ENCODE measurements at regions not wholly inside any gene's neighbourhood (a gene's known extent, or its start where the extent isn't known, plus 50 kb on each side); places are given as distances from the start of the nearest gene placed in this dataset.
"Not testable (repeated sequence)": the region's sequence is repeated elsewhere in the genome, so short reads cannot be mapped to it uniquely, and the experiment has no call there.

- peaks cover 20% of the 10 kb centered on the region for H3K27me3 Mint-ChIP-seq (ENCODE audit: low read depth)
- DNase-seq; ATAC-seq (replicated peaks in 1 of 2); H3K27ac Mint-ChIP-seq; H3K4me1 Mint-ChIP-seq (ENCODE audit: low read depth); H3K36me3 Mint-ChIP-seq (ENCODE audit: insufficient read depth in 2 of 2); H3K9me3 Mint-ChIP-seq; H3K4me3 Mint-ChIP-seq: not testable (repeated sequence)
Measured at GRCh38 chr1:30524025-30524555, 199.3 kb downstream of the MATN1 start.

GRCh38 chr1:30523055-30524020 lies 200.0 kb downstream of the MATN1 start:
- no peaks in the 10 kb centered on the region for H3K4me1 Mint-ChIP-seq (ENCODE audit: low read depth)

GRCh38 chr1:30522031-30523004 lies 201.1 kb downstream of the MATN1 start:
- H3K27me3 Mint-ChIP-seq (ENCODE audit: low read depth): peaks cover 20% of the 10 kb centered on the region
- H3K4me1 Mint-ChIP-seq (ENCODE audit: low read depth): no peaks in the 10 kb centered on the region
- ATAC-seq (replicated peaks in 1 of 2): no peak
- no peaks in the 10 kb centered on the region for H3K9me3 Mint-ChIP-seq
- H3K36me3 Mint-ChIP-seq (ENCODE audit: insufficient read depth in 2 of 2): no peaks in the 10 kb centered on the region
- no peak overlapping the region for H3K4me3 Mint-ChIP-seq
- no peak for DNase-seq
- H3K27ac Mint-ChIP-seq: no peak overlapping the region

More at GRCh38 chr1:30523055-30524020, 200.0 kb downstream of the MATN1 start:
- ATAC-seq (replicated peaks in 1 of 2) (no peak), DNase-seq (no peak)
- Mint-ChIP-seq H3K4me3 (no peak overlapping the region), H3K9me3 (no peaks in the 10 kb centered on the region), H3K36me3 (ENCODE audit: insufficient read depth in 2 of 2) (no peaks in the 10 kb centered on the region), H3K27me3 (ENCODE audit: low read depth) (peaks cover 20% of the 10 kb centered on the region), H3K27ac (no peak overlapping the region)

- no peaks in the 10 kb centered on the region for H3K4me1 Mint-ChIP-seq (ENCODE audit: low read depth)
- no peak overlapping the region for H3K4me3 Mint-ChIP-seq
- no peaks in the 10 kb centered on the region for H3K9me3 Mint-ChIP-seq
- ATAC-seq (replicated peaks in 1 of 2): no peak
- no peaks in the 10 kb centered on the region for H3K36me3 Mint-ChIP-seq (ENCODE audit: insufficient read depth in 2 of 2)
- peaks cover 20% of the 10 kb centered on the region for H3K27me3 Mint-ChIP-seq (ENCODE audit: low read depth)
- no peak for DNase-seq
- no peak overlapping the region for H3K27ac Mint-ChIP-seq
Measured at GRCh38 chr1:30521261-30521865, 202.0 kb downstream of the MATN1 start.

- no peak for DNase-seq
- Mint-ChIP-seq H3K4me1 (ENCODE audit: low read depth) (no peaks in the 10 kb centered on the region), H3K27me3 (ENCODE audit: low read depth) (peaks cover 20% of the 10 kb centered on the region), H3K9me3 (no peaks in the 10 kb centered on the region), H3K36me3 (ENCODE audit: insufficient read depth in 2 of 2) (no peaks in the 10 kb centered on the region), H3K4me3 (no peak overlapping the region), H3K27ac (no peak overlapping the region)
- no peak for ATAC-seq (replicated peaks in 1 of 2)
Measured at GRCh38 chr1:30520476-30520875, 202.9 kb downstream of the MATN1 start.

GRCh38 chr1:30519201-30519763 lies 204.1 kb downstream of the MATN1 start:
- no peaks in the 10 kb centered on the region for H3K9me3 Mint-ChIP-seq
- DNase-seq: no peak
- H3K27me3 Mint-ChIP-seq (ENCODE audit: low read depth): peaks cover 27% of the 10 kb centered on the region
- H3K4me3 Mint-ChIP-seq: no peak overlapping the region
- no peak for ATAC-seq (replicated peaks in 1 of 2)
- no peak overlapping the region for H3K27ac Mint-ChIP-seq
- H3K36me3 Mint-ChIP-seq (ENCODE audit: insufficient read depth in 2 of 2): no peaks in the 10 kb centered on the region
- H3K4me1 Mint-ChIP-seq (ENCODE audit: low read depth): no peaks in the 10 kb centered on the region

- Mint-ChIP-seq H3K9me3 (no peaks in the 10 kb centered on the region), H3K4me3 (no peak overlapping the region), H3K36me3 (ENCODE audit: insufficient read depth in 2 of 2) (no peaks in the 10 kb centered on the region)
Measured at GRCh38 chr1:30518696-30519095, 204.7 kb downstream of the MATN1 start.

GRCh38 chr1:30518186-30518585 lies 205.2 kb downstream of the MATN1 start:
- Mint-ChIP-seq H3K36me3 (ENCODE audit: insufficient read depth in 2 of 2) (no peaks in the 10 kb centered on the region), H3K27ac (no peak overlapping the region), H3K9me3 (no peaks in the 10 kb centered on the region), H3K4me1 (ENCODE audit: low read depth) (no peaks in the 10 kb centered on the region), H3K27me3 (ENCODE audit: low read depth) (peaks cover 27% of the 10 kb centered on the region), H3K4me3 (no peak overlapping the region)
- DNase-seq: no peak
- ATAC-seq (replicated peaks in 1 of 2): no peak

More at GRCh38 chr1:30518696-30519095, 204.7 kb downstream of the MATN1 start:
- Mint-ChIP-seq H3K4me1 (ENCODE audit: low read depth) (no peaks in the 10 kb centered on the region), H3K27ac (no peak overlapping the region), H3K27me3 (ENCODE audit: low read depth) (peaks cover 27% of the 10 kb centered on the region)
- DNase-seq (no peak), ATAC-seq (replicated peaks in 1 of 2) (no peak)

- not testable (repeated sequence) for H3K4me3 Mint-ChIP-seq; H3K4me1 Mint-ChIP-seq (ENCODE audit: low read depth); H3K36me3 Mint-ChIP-seq (ENCODE audit: insufficient read depth in 2 of 2); H3K27ac Mint-ChIP-seq; DNase-seq; H3K9me3 Mint-ChIP-seq; ATAC-seq (replicated peaks in 1 of 2)
- H3K27me3 Mint-ChIP-seq (ENCODE audit: low read depth): peaks cover 23% of the 10 kb centered on the region
Measured at GRCh38 chr1:30517666-30518065, 205.7 kb downstream of the MATN1 start.

- ATAC-seq (replicated peaks in 1 of 2); DNase-seq; H3K27ac Mint-ChIP-seq; H3K4me3 Mint-ChIP-seq; H3K4me1 Mint-ChIP-seq (ENCODE audit: low read depth); H3K36me3 Mint-ChIP-seq (ENCODE audit: insufficient read depth in 2 of 2); H3K9me3 Mint-ChIP-seq: not testable (repeated sequence)
- H3K27me3 Mint-ChIP-seq (ENCODE audit: low read depth): peaks cover 19% of the 10 kb centered on the region
Measured at GRCh38 chr1:30517241-30517640, 206.1 kb downstream of the MATN1 start.

- no peak overlapping the region for H3K4me3 Mint-ChIP-seq
Measured at GRCh38 chr1:30516485-30516858, 206.9 kb downstream of the MATN1 start.

GRCh38 chr1:30515755-30516484 lies 207.5 kb downstream of the MATN1 start:
- H3K36me3 Mint-ChIP-seq (ENCODE audit: insufficient read depth in 2 of 2): no peaks in the 10 kb centered on the region
- H3K9me3 Mint-ChIP-seq: no peaks in the 10 kb centered on the region
- peaks cover 7% of the 10 kb centered on the region for H3K27me3 Mint-ChIP-seq (ENCODE audit: low read depth)
- H3K4me3 Mint-ChIP-seq: no peak overlapping the region
- no peak overlapping the region for H3K27ac Mint-ChIP-seq
- H3K4me1 Mint-ChIP-seq (ENCODE audit: low read depth): no peaks in the 10 kb centered on the region
- ATAC-seq (replicated peaks in 1 of 2) (no peak), DNase-seq (no peak)

More at GRCh38 chr1:30516485-30516858, 206.9 kb downstream of the MATN1 start:
- H3K36me3 Mint-ChIP-seq (ENCODE audit: insufficient read depth in 2 of 2): no peaks in the 10 kb centered on the region
- no peak for DNase-seq
- no peak overlapping the region for H3K27ac Mint-ChIP-seq
- no peaks in the 10 kb centered on the region for H3K4me1 Mint-ChIP-seq (ENCODE audit: low read depth)
- H3K9me3 Mint-ChIP-seq: no peaks in the 10 kb centered on the region
- ATAC-seq (replicated peaks in 1 of 2): no peak
- H3K27me3 Mint-ChIP-seq (ENCODE audit: low read depth): peaks cover 11% of the 10 kb centered on the region

Data from activated T-cell treated with anti-CD3 and anti-CD28 coated beads, Interleukin-2, amount 50 U/mL, for 72 hours (primary cell).